ENCODE measurements at regions not wholly inside any gene's neighbourhood (a gene's known extent, or its start where the extent isn't known, plus 50 kb on each side); places are given as distances from the start of the nearest gene placed in this dataset.
A peak's percentile ranks its signal among the peaks of the same experiment; 100 is the strongest.

GRCh38 chr2:234289834-234290590, 206.9 kb downstream of the ARL4C start:
- H3K36me3 ChIP-seq (ENCODE audit: insufficient read depth, low read length), result no peaks in the 10 kb centered on the region
- TF ChIP-seq EP300 (conservative IDR thresholded peaks at IDR 0.05; ENCODE audit: poor library complexity, severe bottlenecking) (no peak), TAF1 (IDR thresholded peaks at IDR 0.05; ENCODE audit: low read depth) (no peak), SMC3 (conservative IDR thresholded peaks at IDR 0.05; ENCODE audit: poor library complexity) (no peak), MXI1 (conservative IDR thresholded peaks at IDR 0.05; ENCODE audit: poor library complexity, severe bottlenecking) (no peak), POLR2AphosphoS5 (IDR thresholded peaks at IDR 0.05) (no peak), REST (IDR thresholded peaks at IDR 0.05; ENCODE audit: borderline replicate concordance) (no peak), RAD21 (conservative IDR thresholded peaks at IDR 0.05) (no peak), CTCF (IDR thresholded peaks at IDR 0.05; ENCODE audit: poor library complexity, severe bottlenecking) (no peak)
- no peaks in the 10 kb centered on the region for H3K9me3 ChIP-seq (ENCODE audit: low read length)
- no peak overlapping the region for H3K27ac ChIP-seq (ENCODE audit: low read length)
- H2AFZ ChIP-seq (ENCODE audit: low read depth, low read length), result no peak overlapping the region
- no peaks in the 10 kb centered on the region for H3K79me2 ChIP-seq (replicated peaks; ENCODE audit: insufficient read depth, low read length)
- no peaks in the 10 kb centered on the region for H3F3A ChIP-seq (ENCODE audit: insufficient read depth, low read length, poor library complexity, severe bottlenecking)
- no peaks in the 10 kb centered on the region for H4K20me1 ChIP-seq (ENCODE audit: insufficient read depth)
- H3K9ac ChIP-seq (ENCODE audit: low read length), result no peak overlapping the region
- no peak overlapping the region for H3K4me2 ChIP-seq (ENCODE audit: low read length)
- H3K27me3 ChIP-seq (ENCODE audit: insufficient read depth, low read depth, low read length), result no peaks in the 10 kb centered on the region
- no peaks in the 10 kb centered on the region for H3K9me2 ChIP-seq (ENCODE audit: insufficient read depth, low read length)
- no peak overlapping the region for H3K4me3 ChIP-seq (ENCODE audit: low read length)

- H3F3A ChIP-seq (ENCODE audit: insufficient read depth, low read length, poor library complexity, severe bottlenecking), result no peaks in the 10 kb centered on the region
- no peaks in the 10 kb centered on the region for H4K20me1 ChIP-seq (ENCODE audit: insufficient read depth)
- no peaks in the 10 kb centered on the region for H3K9me2 ChIP-seq (ENCODE audit: insufficient read depth, low read length)
- TF ChIP-seq EP300 (conservative IDR thresholded peaks at IDR 0.05; ENCODE audit: poor library complexity, severe bottlenecking), result no peak
- no peak for TF ChIP-seq TAF1 (IDR thresholded peaks at IDR 0.05; ENCODE audit: low read depth)
- TF ChIP-seq SMC3 (conservative IDR thresholded peaks at IDR 0.05; ENCODE audit: poor library complexity), result peak; percentile 49
- TF ChIP-seq CTCF (IDR thresholded peaks at IDR 0.05; ENCODE audit: poor library complexity, severe bottlenecking), result peak; percentile 51
- no peak for TF ChIP-seq REST (IDR thresholded peaks at IDR 0.05; ENCODE audit: borderline replicate concordance)
- TF ChIP-seq MXI1 (conservative IDR thresholded peaks at IDR 0.05; ENCODE audit: poor library complexity, severe bottlenecking), result no peak
- TF ChIP-seq EZH2 (IDR thresholded peaks at IDR 0.05; ENCODE audit: borderline replicate concordance, insufficient read depth, low read length, poor library complexity, severe bottlenecking), result no peak
- TF ChIP-seq POLR2AphosphoS5 (IDR thresholded peaks at IDR 0.05), result no peak
- TF ChIP-seq RAD21 (conservative IDR thresholded peaks at IDR 0.05), result peak; percentile 39
- H3K4me2 ChIP-seq (ENCODE audit: low read length), result no peak overlapping the region
- H3K36me3 ChIP-seq (ENCODE audit: insufficient read depth, low read length), result no peaks in the 10 kb centered on the region
- no peak overlapping the region for H3K4me3 ChIP-seq (ENCODE audit: low read length)
- no peak overlapping the region for H3K9ac ChIP-seq (ENCODE audit: low read length)
- H3K27ac ChIP-seq (ENCODE audit: low read length), result no peak overlapping the region
- no peaks in the 10 kb centered on the region for H3K9me3 ChIP-seq (ENCODE audit: low read length)
- no peaks in the 10 kb centered on the region for H3K27me3 ChIP-seq (ENCODE audit: insufficient read depth, low read depth, low read length)
- H3K79me2 ChIP-seq (replicated peaks; ENCODE audit: insufficient read depth, low read length), result no peaks in the 10 kb centered on the region
- no peak overlapping the region for H2AFZ ChIP-seq (ENCODE audit: low read depth, low read length)
Observed at GRCh38 chr2:234288974-234289455, 207.9 kb downstream of the ARL4C start.
